Left forelimb (tissue), 1 donor: ENCODE measurements at regions not wholly inside any gene's neighbourhood (a gene's known extent, or its start where the extent isn't known, plus 50 kb on each side); places are given as distances from the start of the nearest gene placed in this dataset.

Experiments
- DNase-seq: peaks from one replicate; pipeline ENCODE4 v3.0.0-alpha.2; 2018; ENCODE audit warnings: low spot score

- no peak for DNase-seq
These were observed 53.6 kb upstream of the NT5E start for GRCh38 chr6:85396159-85396808.

- DNase-seq: no peak
These were observed 54.1 kb upstream of the NT5E start for GRCh38 chr6:85395746-85396145.

- no peak for DNase-seq
These were observed 54.9 kb upstream of the NT5E start for GRCh38 chr6:85394853-85395538.

GRCh38 chr6:85394199-85394598 lies 55.7 kb upstream of the NT5E start:
- DNase-seq: no peak

GRCh38 chr6:85392379-85392778 lies 57.5 kb upstream of the NT5E start:
- no peak for DNase-seq

GRCh38 chr6:85390775-85391174 lies 59.1 kb upstream of the NT5E start:
- DNase-seq: no peak

GRCh38 chr6:85390105-85390728 lies 59.7 kb upstream of the NT5E start:
- DNase-seq: no peak

GRCh38 chr6:85389151-85389797 lies 60.6 kb upstream of the NT5E start:
- DNase-seq: no peak

GRCh38 chr6:85388531-85388930 lies 61.4 kb upstream of the NT5E start:
- no peak for DNase-seq

GRCh38 chr6:85385636-85386315 lies 64.1 kb upstream of the NT5E start:
- no peak for DNase-seq

- DNase-seq: no peak
These were observed 66.8 kb upstream of the NT5E start for GRCh38 chr6:85383042-85383441.

GRCh38 chr6:85382541-85382940 lies 67.3 kb upstream of the NT5E start:
- DNase-seq: no peak

GRCh38 chr6:85372915-85373270 lies 77.0 kb upstream of the NT5E start:
- no peak for DNase-seq

- DNase-seq: no peak
These were observed 77.5 kb upstream of the NT5E start for GRCh38 chr6:85372188-85372914.

GRCh38 chr6:85368631-85369030 lies 81.3 kb upstream of the NT5E start:
- DNase-seq: no peak

- no peak for DNase-seq
These were observed 85.5 kb upstream of the NT5E start for GRCh38 chr6:85364344-85364743.

- DNase-seq: no peak
These were observed 86.0 kb upstream of the NT5E start for GRCh38 chr6:85363870-85364269.

GRCh38 chr6:85362652-85363310 lies 87.1 kb upstream of the NT5E start:
- DNase-seq: no peak

- DNase-seq: no peak
These were observed 88.3 kb upstream of the NT5E start for GRCh38 chr6:85361643-85362014.

GRCh38 chr6:85360794-85361642 lies 88.9 kb upstream of the NT5E start:
- no peak for DNase-seq
